ENCODE measurements at regions not wholly inside any gene's neighbourhood (a gene's known extent, or its start where the extent isn't known, plus 50 kb on each side); places are given as distances from the start of the nearest gene placed in this dataset. TPM values are rescaled to one million over a fixed set of nuclear protein-coding genes. Genes with fewer than 3 reads are reported as not detected.
"Not testable (repeated sequence)": the region's sequence is repeated elsewhere in the genome, so short reads cannot be mapped to it uniquely, and the experiment has no call there.

GRCh38 chr17:77087650-77088454, 52.9 kb upstream of the SEC14L1 start:
- DNase-seq = no peak

DNA sequence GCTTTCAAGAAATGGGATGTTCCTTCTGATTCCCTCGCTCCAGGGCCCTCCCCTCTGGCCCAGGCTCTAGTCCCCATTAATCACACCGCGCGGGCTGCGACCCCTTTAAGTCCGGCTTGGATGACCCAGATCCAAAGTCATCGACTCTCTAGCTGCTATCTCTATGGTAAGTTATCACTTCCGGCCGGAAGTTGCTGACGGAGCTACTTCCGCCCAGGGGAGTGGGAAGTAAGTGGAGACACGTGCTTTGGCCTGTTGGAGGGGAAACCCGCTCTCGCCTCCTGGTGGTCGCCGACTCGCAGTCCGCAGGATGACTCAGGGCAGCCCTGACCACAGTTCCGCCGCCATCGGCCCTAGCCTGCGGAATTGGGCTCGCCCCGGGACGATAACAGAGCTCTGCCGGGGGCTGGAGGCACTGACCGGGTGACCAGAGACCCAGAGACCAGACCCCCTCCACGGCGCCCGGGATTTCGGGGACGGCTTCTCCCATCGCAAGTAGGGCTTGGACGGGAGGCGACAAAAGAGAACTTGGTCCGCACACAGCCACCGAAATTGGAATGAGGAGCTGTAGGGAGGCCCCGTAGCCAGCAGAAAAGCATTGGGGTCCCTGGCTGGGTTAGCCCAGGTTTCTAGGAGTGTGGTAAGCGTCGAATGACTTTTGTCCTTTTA, 52.2 kb upstream of the SEC14L1 start:
- peak; percentile 96 for DNase-seq

DNA sequence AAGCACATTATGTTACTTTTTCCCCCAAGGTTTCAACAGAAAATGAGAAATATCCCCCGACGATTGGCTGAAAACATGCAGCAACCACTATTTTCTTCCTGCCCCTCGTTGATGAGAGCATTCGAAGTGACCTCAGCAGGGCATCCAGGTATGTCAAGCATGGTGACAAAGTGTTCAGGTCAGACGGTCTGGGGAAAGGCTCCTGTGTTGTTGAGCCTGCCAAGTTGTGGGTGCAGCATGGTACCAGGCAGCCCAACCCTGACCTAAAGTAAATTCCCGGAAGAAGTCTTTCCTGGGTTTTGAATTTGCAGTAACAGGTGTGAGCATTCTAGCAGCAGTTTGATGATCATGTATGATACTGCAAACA, 51.7 kb upstream of the SEC14L1 start:
- no peak for DNase-seq

DNA sequence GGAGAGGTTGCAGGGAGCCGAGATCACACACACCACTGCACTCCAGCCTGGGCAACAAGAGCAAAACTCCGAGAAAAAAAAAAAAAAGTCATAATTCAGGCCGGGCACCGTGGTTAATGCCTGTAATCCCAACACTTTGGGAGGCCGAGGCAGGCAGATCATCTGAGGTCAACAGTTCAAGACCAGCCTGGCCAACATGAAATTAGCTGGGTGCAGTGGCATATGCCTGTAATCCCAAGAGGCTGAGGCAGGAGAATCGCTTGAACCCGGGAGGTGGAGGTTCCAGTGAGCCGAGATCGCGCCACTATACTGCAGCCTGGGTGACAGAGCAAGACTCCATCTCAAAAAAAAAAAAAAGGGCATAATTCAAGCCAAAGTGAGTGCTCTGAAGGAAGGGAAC, 50.8 kb upstream of the SEC14L1 start:
- DNase-seq = not testable (repeated sequence)

DNA sequence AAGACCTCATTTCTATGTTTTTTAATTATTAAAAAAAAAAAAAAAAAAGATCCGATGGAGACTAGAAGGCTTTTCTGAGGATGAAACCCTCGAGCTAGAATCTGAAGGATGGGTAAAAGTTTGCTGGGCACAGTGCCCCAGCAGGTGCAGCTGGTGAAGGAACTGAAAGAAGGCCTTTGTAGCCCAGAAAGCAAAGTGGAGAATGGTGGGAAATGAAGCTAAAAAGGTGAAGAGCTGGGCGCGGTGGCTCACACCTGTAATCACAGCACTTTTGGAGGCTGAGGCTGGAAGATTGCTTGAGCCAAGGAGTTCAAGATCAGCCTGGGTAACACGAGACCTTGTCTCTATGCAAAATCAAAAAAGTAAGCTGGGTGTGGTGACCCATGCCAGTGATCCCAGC, 50.3 kb upstream of the SEC14L1 start:
- DNase-seq = no peak

Small RNAs in the stretch of these regions (small RNA-seq; reads per million reads assigned to genes)
- gene RF00017 (ENCODE audit: low replicate concordance) (not detected), gene SCARNA16 (ENCODE audit: low replicate concordance) (not detected)

Measured in skin of body (tissue), 2 donors.